ENCODE measurements at regions not wholly inside any gene's neighbourhood (a gene's known extent, or its start where the extent isn't known, plus 50 kb on each side); places are given as distances from the start of the nearest gene placed in this dataset.

- Histone ChIP-seq H3F3A (ENCODE audit: insufficient read depth, low read length) (no peaks in the 10 kb centered on the region), H3K27ac (ENCODE audit: low read length) (no peak overlapping the region), H3K9me3 (replicated peaks; ENCODE audit: insufficient read depth, low read length) (no peaks in the 10 kb centered on the region), H3K4me3 (ENCODE audit: low read length) (no peak overlapping the region), H3K9ac (ENCODE audit: low read length) (no peak overlapping the region), H3K27me3 (replicated peaks; ENCODE audit: insufficient read depth, low read length) (no peaks in the 10 kb centered on the region), H4K20me1 (ENCODE audit: insufficient read depth, low read length) (no peaks in the 10 kb centered on the region), H3K4me1 (ENCODE audit: low read length) (no peaks in the 10 kb centered on the region), H3K9me2 (replicated peaks; ENCODE audit: insufficient read depth, low read length) (no peaks in the 10 kb centered on the region), H3K79me2 (ENCODE audit: low read length) (no peaks in the 10 kb centered on the region), H2AFZ (ENCODE audit: low read length) (no peak overlapping the region), H3K36me3 (replicated peaks; ENCODE audit: insufficient read depth, low read length) (no peaks in the 10 kb centered on the region), H3K4me2 (ENCODE audit: low read depth, low read length) (no peak overlapping the region)
- no peak for DNase-seq
- TF ChIP-seq, protein P1, sequence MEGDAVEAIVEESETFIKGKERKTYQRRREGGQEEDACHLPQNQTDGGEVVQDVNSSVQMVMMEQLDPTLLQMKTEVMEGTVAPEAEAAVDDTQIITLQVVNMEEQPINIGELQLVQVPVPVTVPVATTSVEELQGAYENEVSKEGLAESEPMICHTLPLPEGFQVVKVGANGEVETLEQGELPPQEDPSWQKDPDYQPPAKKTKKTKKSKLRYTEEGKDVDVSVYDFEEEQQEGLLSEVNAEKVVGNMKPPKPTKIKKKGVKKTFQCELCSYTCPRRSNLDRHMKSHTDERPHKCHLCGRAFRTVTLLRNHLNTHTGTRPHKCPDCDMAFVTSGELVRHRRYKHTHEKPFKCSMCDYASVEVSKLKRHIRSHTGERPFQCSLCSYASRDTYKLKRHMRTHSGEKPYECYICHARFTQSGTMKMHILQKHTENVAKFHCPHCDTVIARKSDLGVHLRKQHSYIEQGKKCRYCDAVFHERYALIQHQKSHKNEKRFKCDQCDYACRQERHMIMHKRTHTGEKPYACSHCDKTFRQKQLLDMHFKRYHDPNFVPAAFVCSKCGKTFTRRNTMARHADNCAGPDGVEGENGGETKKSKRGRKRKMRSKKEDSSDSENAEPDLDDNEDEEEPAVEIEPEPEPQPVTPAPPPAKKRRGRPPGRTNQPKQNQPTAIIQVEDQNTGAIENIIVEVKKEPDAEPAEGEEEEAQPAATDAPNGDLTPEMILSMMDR (IDR thresholded peaks at IDR 0.05; ENCODE audit: low read length) = no peak
- TF ChIP-seq EZH2 (optimal IDR thresholded peaks at IDR 0.05; ENCODE audit: low read depth, low read length) (no peak), EZH2phosphoT487 (IDR thresholded peaks at IDR 0.05; ENCODE audit: low read length) (no peak)
These were observed 576.5 kb downstream of the ZNF385D start for GRCh38 chr3:21174461-21174860.

GRCh38 chr3:21170964-21171363 is 580.0 kb downstream of the ZNF385D start:
- no peak for TF ChIP-seq EZH2 (optimal IDR thresholded peaks at IDR 0.05; ENCODE audit: low read depth, low read length)
- no peak for TF ChIP-seq EZH2phosphoT487 (IDR thresholded peaks at IDR 0.05; ENCODE audit: low read length)
- TF ChIP-seq, protein P1 (IDR thresholded peaks at IDR 0.05; ENCODE audit: low read length) = peak; percentile 32
- H3K9me2 ChIP-seq (replicated peaks; ENCODE audit: insufficient read depth, low read length) = no peaks in the 10 kb centered on the region
- no peak overlapping the region for H3K27ac ChIP-seq (ENCODE audit: low read length)
- H3K79me2 ChIP-seq (ENCODE audit: low read length) = no peaks in the 10 kb centered on the region
- no peak overlapping the region for H3K9ac ChIP-seq (ENCODE audit: low read length)
- H2AFZ ChIP-seq (ENCODE audit: low read length) = no peak overlapping the region
- no peaks in the 10 kb centered on the region for H3K27me3 ChIP-seq (replicated peaks; ENCODE audit: insufficient read depth, low read length)
- no peak for DNase-seq
- H4K20me1 ChIP-seq (ENCODE audit: insufficient read depth, low read length) = no peaks in the 10 kb centered on the region
- H3F3A ChIP-seq (ENCODE audit: insufficient read depth, low read length) = no peaks in the 10 kb centered on the region
- H3K4me1 ChIP-seq (ENCODE audit: low read length) = no peaks in the 10 kb centered on the region
- H3K4me3 ChIP-seq (ENCODE audit: low read length) = no peak overlapping the region
- H3K9me3 ChIP-seq (replicated peaks; ENCODE audit: insufficient read depth, low read length) = no peaks in the 10 kb centered on the region
- no peaks in the 10 kb centered on the region for H3K36me3 ChIP-seq (replicated peaks; ENCODE audit: insufficient read depth, low read length)
- no peak overlapping the region for H3K4me2 ChIP-seq (ENCODE audit: low read depth, low read length)

- Histone ChIP-seq H3K36me3 (replicated peaks; ENCODE audit: insufficient read depth, low read length) (no peaks in the 10 kb centered on the region), H2AFZ (ENCODE audit: low read length) (no peak overlapping the region), H3F3A (ENCODE audit: insufficient read depth, low read length) (no peaks in the 10 kb centered on the region), H3K79me2 (ENCODE audit: low read length) (no peaks in the 10 kb centered on the region), H3K4me1 (ENCODE audit: low read length) (no peaks in the 10 kb centered on the region), H3K27ac (ENCODE audit: low read length) (no peak overlapping the region), H3K4me2 (ENCODE audit: low read depth, low read length) (no peak overlapping the region), H3K9me2 (replicated peaks; ENCODE audit: insufficient read depth, low read length) (no peaks in the 10 kb centered on the region), H3K4me3 (ENCODE audit: low read length) (no peak overlapping the region), H4K20me1 (ENCODE audit: insufficient read depth, low read length) (no peaks in the 10 kb centered on the region), H3K9ac (ENCODE audit: low read length) (no peak overlapping the region), H3K9me3 (replicated peaks; ENCODE audit: insufficient read depth, low read length) (no peaks in the 10 kb centered on the region), H3K27me3 (replicated peaks; ENCODE audit: insufficient read depth, low read length) (no peaks in the 10 kb centered on the region)
- TF ChIP-seq EZH2 (optimal IDR thresholded peaks at IDR 0.05; ENCODE audit: low read depth, low read length) (no peak), EZH2phosphoT487 (IDR thresholded peaks at IDR 0.05; ENCODE audit: low read length) (no peak)
- TF ChIP-seq, protein P1 (IDR thresholded peaks at IDR 0.05; ENCODE audit: low read length) = no peak
- no peak for DNase-seq
These were observed 581.1 kb downstream of the ZNF385D start for GRCh38 chr3:21169948-21170347.
